Cortex of kidney (tissue), 1 donor: ENCODE measurements at regions not wholly inside any gene's neighbourhood (a gene's known extent, or its start where the extent isn't known, plus 50 kb on each side); places are given as distances from the start of the nearest gene placed in this dataset.
"Not testable (repeated sequence)": the region's sequence is repeated elsewhere in the genome, so short reads cannot be mapped to it uniquely, and the experiment has no call there.

Experiments used
- DNase-seq: peaks from one replicate; lab custom pipeline; 2025; lab: John Stamatoyannopoulos, UW

DNA sequence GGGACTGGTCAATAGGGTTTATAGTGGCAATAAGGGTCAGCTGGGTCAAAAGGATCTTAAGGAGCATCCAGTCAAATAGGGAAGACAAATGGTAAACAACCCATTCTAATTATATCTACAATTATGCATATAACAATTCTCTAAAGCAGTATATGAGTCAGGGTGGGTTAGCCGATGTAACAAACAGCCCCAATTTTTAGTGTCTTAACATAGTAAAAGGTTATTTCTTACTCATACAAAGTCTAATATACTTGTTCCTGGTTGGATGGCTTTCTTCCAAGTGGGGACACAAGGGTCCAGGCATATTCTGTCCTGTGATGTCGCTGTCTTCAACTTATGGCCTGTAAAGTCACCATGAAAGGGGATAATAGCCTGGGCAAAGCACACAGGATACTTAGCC, 97.9 kb upstream of the GALNT15 start:
- DNase-seq: no peak

DNA sequence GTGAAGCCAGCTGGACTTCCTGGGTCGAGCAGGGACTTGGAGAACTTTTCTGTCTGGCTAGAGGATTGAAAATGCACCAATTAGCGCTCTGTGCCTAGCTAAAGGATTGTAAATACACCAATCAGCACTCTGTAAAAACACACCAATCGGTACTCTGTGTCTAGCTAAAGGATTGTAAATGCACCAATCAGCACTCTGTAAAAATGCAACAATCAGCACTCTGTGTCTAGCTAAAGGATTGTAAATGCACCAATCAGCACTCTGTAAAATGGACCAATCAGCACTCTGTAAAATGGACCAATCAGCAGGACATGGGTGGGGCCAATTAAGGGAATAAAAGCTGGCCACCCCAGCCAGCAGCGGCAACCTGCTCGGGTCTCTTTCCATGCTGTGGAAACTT, 97.3 kb upstream of the GALNT15 start:
- DNase-seq: not testable (repeated sequence)

DNA sequence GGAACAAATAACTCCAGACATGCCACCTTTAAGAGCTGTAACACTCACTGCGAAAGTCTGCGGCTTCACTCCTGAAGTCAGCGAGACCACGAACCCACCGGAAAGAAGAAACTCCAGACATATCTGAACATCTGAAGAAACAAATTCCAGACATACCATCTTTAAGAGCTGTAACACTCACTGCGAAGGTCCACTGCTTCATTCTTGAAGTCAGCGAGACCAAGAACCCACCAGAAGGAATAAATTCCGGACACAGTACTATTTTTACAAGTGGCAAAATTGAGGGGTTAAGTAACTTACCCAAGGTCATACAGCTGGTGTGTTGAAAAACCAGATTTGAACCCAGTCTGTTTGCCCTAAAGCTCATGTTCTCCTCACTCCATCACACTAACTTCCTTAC, 96.8 kb upstream of the GALNT15 start:
- not testable (repeated sequence) for DNase-seq

DNA sequence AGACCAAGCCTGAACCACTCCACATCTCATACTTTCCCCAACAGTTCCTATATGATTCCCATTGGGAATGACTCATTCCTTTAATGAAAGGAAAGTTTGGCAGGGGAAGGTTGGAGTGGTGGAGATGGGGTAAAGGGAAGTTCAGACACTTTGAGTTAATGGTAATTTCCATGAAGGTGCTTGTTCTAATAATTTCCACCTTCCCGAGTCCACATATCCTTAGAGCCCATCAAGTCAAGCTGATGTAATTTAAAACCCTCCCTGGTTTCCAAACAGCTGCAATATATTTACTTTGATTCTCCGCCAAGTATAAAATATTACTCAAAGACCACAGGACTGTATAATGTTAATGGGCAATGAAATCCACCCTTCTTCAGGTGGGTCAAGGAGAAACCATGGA, 95.0 kb upstream of the GALNT15 start:
- DNase-seq: no peak

DNA sequence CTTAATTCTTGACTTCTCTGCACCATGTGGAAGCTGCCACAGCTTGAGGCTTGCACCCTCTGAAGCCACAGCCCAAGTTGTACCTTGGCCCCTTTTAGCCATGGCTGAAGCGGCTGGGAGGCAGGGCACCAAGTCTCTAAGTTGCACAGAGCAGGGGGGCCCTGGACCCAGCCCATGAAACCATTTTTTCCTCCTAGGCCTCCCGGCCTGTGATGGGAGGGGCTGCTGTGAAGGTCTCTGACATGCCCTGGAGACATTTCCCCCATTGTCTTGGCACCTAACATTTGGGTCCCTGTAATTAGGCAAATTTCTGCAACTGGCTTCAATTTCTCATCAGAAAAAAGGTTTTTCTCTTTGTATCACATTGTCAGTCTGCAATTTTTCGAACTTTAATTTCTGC, 92.8 kb upstream of the GALNT15 start:
- DNase-seq: no peak

DNA sequence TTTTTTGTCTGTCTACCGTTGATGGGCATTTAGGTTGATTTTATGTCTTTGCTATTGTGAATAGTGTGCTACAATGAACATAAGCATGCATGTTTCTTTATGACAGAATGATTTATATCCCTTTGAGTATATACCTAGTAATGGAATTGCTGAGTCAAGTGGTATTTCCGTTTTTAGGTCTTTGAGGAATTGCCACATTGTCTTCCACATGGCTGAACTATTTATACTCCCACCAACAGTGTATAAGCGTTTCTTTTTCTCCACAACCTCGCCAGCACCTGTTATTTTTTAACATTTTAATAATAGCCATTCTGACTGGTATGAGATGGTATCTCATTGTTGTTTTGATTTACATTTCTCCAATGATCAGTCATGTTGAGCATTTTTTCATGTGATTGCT, 89.6 kb upstream of the GALNT15 start:
- DNase-seq: no peak

DNA sequence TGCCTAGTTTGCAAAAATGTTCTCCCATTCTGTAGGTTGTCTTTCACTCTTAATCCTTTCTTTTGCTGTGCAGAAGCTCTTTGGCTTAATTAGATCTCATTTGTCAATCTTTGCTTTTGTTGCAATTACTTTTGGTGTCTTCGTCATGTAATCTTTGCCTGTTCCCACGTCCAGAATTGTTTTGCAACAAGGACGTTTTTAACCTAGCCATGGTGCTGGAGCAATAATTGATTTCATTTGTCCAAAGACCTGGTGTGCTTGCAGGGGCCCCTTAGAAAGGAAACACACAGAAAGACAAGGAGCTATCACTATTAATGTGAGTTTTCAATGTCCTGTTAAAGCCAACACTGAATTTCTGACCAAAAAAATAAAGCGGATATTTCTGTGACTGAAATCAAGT, 89.1 kb upstream of the GALNT15 start:
- no peak for DNase-seq

DNA sequence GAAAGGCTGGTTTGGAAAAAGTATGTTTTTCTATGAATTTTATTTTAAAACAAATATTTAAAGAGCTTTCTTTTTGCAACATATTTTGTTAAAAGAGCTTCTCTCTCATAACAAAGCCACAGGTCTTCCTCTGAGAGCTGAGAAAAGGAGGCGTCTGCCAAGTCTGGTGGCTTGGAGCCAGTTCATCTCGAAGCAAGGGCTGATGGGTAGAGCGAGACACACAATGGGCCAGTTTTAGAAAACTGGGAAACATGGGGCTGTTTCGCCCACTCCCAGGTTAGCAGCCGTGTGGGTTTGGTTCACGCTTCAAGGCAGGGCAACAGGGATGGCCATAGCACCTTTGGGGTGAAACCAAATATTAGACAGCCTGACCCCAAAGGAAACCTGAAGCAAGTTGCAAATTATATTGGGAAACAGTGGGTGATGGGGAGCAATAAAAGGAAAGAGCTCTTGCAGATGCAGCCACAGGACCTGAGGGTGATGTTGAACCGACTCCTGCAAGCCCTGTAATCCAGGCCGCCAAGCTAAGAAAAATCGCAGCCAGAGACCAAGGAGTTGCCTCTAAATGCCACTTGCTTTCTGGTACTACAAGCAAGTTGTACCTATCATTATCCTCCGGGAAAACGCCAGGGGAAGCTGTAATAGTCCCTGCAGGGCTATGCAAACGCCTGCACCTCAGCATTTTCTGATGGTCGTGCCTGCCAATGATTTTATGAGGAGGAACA, 88.4 kb upstream of the GALNT15 start:
- DNase-seq: no peak

DNA sequence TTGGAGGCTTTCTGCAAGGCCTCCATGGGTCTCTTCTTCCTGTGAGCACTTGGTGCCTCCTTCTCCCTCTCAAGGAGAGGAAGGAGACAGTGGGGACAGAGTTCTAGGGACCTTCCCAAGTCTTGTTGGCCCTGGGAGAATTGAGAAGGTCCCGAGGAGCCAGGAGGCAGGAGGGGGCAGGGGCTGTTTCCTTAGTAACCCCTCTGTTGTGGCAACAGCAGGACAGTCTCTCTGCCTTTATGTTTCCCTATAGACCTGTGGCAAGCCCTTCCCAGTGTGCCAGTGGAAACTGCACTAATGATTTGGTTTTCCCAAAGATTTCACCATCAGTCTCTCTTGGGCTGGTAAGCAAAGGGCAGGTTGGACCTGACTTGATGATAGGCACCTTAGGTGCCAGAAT, 87.8 kb upstream of the GALNT15 start:
- no peak for DNase-seq

DNA sequence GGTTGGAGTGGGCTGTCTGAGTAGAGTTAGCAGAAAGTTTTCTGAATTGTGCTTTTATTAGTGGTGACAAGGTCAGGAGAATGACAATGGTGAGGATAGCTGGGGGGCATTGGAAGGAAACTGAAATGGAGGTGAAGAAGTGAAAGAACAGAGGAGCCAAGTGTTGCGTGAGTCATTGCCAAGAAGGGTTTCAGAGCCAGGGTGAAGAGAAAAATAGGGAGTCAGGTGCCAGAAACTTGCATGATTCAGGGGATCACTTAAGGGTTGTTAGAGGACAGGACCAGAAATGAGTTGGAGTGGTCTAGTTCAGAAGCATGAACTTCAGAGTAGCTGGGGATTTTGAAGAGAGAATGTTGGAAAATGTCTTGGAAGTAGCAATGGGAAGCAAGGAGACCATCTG, 86.0 kb upstream of the GALNT15 start:
- DNase-seq: no peak

DNA sequence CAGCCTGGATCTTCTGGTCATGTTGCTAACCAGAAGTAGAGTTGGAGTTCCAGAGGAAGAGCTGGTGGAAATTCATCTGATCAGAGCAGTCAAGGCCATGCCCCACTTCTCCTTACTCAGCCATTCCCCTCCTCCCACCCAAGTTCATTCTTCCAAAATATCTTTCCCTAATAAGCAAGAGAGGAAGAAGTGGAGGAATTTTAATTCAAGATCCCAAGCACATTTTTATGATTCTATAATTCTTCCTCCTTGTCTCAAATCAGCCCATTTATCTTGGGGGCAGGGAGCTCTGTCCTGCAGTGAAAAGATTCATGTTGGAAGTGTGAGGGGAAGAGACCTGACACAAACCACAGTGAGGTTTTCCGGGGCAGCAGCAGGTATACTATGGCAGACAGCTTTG, 85.0 kb upstream of the GALNT15 start:
- DNase-seq: no peak

DNA sequence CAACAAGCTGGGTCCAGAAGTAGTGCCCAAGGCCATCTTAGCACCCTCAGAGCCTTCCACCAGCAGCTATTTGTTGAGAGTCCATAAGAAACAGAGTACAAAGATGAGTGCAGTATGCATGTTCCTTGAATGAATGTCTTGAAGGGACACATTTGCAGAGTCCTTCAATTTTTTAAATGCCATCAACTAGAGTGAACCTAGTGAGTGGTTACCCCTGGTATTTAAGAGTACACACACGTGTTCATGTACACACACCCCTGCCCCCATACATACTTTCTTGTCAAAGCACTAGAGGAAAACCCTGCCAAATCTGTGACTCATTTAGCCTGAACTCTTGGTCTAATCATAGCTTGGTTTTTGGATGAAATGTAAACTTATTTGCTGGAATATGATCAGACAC, 84.5 kb upstream of the GALNT15 start:
- DNase-seq: no peak

DNA sequence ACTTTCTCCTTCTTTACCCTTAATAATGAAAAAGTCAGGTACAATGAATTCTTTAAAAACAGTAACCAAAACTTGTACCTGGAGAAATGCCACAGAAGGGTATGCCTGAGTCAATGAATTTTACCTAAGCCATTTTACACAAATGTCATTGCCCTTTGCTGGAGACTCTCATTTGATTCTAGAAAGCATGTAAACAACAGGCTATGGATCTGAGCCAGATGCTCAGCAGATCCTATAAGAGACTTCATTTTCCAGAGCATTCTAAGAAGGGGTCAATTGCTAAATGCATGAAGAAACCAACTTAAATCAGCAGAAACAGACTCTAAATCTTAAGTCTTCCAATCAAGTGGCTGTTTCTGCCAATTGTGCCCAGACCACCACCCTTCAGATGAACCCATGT, 83.8 kb upstream of the GALNT15 start:
- no peak for DNase-seq

DNA sequence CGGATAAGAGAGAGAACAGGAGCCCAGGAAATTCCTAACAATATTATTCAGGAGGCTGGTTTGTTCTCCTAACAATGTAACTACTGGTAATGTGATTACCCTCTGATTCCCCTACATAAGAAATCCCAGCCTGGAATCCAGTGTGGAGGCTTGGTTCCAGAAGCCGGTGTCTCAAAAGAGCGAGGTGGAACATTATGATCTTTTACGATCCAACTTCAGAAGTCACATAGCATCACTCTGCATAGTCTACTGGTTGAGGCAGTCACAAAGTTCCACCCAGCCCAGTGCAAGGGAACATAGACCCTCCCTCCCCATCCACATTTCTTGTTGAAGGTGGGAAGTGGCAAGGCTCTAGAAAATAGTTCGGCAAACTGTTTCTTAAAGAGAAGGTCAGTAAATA, 81.6 kb upstream of the GALNT15 start:
- DNase-seq: no peak

DNA sequence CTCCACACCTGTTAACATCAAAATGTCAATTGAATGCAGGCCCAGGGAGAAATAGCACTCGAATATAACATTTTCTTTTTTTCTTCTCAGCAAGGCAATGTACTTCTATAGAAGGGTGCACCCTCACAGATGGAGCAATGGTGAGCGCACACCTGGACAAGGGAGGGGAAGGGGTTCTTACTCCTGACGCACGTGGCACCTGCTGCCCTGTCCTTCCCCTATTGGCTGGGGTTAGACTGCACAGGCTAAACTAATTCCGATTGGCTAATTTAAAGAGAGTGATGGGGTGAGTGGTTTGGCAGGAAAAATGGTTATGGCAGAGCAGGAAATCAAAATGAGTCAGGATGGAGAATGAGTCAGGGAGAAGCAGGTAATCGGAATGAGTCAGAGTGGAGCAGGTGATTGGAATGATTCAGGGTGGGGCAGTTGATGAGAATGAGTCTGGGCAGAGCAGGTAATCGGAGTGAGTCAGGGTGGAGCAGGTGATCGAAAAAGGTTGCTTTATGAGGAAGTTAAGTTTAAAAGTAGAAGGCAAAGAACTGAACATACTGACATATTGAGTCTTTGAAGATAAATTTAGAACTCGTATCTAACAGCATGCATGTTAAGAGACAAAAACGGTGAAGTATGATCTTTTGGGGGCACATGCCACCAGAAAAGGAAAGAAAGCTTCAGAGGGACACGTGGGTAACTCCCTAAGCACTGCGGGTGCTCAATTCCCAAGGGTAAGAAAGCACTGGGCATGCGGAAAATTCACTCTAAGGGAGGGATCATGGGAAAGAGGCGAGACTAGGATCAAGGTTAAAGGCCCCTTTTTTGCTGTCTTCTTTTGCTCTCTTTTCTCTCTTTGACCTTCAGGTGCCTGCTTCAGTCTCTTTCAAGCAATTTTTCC, 72.9 kb upstream of the GALNT15 start:
- no peak for DNase-seq

DNA sequence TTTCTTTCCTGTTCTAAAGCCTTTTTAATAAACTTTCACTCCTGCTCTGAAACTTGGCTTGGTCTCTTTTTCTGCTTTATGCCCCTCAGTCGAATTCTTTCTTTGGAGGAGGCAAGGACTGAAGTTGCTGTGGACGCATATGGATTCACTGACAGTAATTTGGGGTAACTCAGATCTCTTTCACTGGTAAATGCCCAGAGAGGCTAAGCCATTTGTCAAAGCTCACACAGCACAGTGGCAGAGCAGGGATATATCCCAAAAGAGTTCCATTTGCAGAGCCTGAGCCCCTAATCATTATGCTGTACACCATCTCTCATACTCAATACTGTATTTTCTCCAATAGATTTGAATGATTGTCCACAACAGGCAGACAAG, 72.3 kb upstream of the GALNT15 start:
- DNase-seq: no peak

DNA sequence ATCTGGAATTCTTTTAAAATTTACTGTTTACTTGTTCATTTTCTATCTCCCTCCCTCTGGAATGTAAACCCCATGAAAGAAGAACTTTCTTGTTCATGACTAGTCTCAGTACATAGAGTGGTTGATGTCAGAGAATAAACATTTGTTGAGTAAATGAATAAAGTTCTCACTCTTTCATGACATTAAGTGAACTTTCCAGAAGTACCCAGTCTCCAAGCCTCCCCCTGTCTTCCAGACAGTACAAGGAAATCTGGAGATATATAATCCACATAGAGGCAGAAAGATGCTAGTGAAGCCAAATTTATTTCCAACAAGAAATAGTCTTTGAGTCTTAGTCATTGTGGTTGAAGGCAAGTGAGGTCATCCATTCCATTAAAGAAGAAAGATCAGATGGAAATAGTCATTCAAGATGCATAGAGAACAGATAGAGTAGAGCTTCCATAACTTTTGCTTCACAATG, 71.5 kb upstream of the GALNT15 start:
- DNase-seq: no peak

DNA sequence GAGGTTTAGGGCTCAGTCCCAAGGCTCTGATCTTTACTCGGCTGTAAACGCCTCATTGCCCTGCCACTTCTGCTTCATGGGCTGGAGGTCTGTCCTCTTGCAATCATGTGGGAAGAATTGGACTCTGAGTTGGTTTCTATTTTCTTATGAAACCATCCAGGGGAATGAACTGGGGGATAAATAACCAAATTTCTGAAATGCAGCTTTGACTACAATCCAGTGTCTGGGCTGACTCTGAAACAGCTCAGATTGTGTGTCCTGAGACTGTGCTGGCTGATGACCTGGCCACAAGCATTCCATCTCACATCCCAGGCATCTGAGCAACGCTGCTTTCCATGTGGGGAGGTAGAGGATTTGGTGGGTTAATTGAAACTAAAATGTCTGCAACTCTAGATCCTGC, 71.0 kb upstream of the GALNT15 start:
- no peak for DNase-seq

DNA sequence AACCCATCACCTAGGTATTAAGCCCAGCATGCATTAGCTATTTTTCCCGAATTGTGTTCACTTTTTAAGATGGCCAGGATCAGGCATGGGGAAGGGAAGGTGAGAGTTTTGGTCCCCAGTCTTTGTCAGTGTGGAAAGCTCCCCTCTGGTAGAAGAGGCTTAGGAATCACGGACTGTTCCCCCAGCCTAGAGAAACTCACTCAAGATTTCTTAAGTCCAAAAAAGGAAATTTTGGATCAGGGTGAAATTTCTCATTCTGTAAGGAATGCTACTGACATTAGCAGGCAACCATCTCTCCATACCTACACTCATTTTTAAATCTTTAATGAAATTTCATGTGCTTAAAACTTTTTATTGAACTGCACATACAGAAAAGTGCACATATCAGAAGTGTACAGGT, 70.3 kb upstream of the GALNT15 start:
- DNase-seq: no peak

DNA sequence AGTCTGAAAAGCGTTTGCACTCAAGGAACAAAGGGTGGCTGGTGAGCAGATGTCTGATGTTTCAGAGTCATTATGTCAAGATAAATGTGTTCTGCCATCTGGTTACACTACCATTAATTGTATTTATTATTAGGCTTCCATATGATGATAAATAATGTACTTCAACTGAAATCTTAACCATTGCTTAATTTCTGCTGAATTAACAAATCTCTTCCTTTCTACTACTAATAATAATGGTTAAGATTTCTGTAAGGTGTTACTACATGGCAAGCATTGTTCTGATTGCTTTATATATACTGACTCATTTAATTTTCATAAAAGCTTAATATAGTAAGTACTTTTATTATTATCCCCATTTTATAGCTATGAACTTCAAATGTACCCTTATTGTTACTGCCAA, 68.4 kb upstream of the GALNT15 start:
- DNase-seq: no peak

DNA sequence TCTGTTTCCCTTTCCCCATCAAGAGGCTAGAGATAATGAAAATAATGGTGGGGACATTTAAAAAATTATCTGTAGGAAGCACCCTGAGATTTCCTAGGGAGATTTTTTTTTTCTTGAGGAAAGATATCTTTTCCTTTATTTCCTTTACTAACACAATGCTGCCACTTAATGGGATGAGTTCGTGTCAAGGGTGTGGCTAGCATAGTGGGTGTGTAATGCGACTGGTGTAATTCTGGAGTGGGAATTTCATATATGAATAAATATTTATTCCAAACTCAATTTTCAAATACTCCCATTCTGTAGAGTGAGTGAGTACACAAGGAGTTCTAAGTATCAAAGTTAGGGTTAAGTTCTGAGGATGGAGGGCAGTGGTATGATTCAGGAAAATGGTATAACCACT, 66.1 kb upstream of the GALNT15 start:
- no peak for DNase-seq

DNA sequence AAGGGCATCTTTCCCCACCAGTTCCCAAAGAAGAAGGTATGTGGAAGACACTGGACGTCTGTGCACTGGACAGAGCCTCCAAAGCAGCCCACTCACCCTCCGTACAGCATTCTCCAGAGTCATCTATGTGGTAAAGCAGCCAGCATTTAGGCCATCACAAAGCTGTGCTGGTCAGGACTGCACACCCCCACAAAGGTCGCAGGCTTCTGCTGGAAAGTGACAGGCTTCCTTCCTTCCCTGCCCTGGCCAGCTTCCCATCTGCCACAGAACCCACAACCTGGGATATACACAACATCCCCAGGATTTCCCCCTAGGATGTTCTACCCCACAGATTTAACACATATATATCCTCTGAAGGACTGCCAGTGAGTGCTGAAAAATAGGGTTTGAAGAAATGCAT, 64.6 kb upstream of the GALNT15 start:
- DNase-seq: no peak

DNA sequence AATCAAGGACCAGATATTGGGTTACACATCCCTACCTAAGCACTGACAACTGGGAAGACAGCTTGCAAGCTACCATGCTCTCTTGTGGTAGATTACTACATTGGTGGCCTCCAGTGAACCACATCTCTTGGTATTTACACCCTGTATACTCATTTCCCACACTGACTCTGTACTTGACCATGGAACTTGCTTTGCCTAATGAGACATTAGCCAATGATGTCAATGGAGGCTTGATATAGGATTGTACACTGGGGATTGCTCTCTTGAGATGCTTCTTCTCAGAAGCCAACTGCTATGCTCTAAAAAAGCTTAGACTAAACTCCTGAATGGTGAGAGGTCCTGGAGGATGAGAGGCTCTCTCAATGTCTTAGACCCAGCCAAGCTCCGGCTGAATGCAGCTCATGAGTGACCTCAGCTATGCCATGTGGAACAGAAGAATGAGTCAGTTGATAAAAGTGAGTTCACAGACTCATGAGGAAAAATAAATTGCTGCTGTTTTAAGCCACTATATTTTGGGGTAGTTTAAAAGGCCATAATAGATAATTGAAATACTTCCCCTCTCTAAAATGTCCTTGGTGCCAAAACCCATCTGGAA, 61.5 kb upstream of the GALNT15 start:
- no peak for DNase-seq
